ENCODE measurements at regions not wholly inside any gene's neighbourhood (a gene's known extent, or its start where the extent isn't known, plus 50 kb on each side); places are given as distances from the start of the nearest gene placed in this dataset.

GRCh38 chr12:74076918-74077317 lies 460.7 kb upstream of the ATXN7L3B start:
- TF ChIP-seq, protein P1, sequence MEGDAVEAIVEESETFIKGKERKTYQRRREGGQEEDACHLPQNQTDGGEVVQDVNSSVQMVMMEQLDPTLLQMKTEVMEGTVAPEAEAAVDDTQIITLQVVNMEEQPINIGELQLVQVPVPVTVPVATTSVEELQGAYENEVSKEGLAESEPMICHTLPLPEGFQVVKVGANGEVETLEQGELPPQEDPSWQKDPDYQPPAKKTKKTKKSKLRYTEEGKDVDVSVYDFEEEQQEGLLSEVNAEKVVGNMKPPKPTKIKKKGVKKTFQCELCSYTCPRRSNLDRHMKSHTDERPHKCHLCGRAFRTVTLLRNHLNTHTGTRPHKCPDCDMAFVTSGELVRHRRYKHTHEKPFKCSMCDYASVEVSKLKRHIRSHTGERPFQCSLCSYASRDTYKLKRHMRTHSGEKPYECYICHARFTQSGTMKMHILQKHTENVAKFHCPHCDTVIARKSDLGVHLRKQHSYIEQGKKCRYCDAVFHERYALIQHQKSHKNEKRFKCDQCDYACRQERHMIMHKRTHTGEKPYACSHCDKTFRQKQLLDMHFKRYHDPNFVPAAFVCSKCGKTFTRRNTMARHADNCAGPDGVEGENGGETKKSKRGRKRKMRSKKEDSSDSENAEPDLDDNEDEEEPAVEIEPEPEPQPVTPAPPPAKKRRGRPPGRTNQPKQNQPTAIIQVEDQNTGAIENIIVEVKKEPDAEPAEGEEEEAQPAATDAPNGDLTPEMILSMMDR (conservative IDR thresholded peaks at IDR 0.05; ENCODE audit: low read length), result no peak
- TF ChIP-seq EZH2phosphoT487 (IDR thresholded peaks at IDR 0.05; ENCODE audit: borderline replicate concordance), result no peak

Measured in Loucy (cell line).